H1 (cell line): ENCODE measurements at regions not wholly inside any gene's neighbourhood (a gene's known extent, or its start where the extent isn't known, plus 50 kb on each side); places are given as distances from the start of the nearest gene placed in this dataset.

Experiments
- ATF3 ChIP-seq: IDR thresholded peaks from 2 replicates; pipeline ENCODE4 v1.6.1; 2011; ENCODE audit warnings: low read depth, mild to moderate bottlenecking, low read length; ENCODE audit not compliant: insufficient read depth
- MAX ChIP-seq: IDR thresholded peaks from 2 replicates; pipeline ENCODE4 v1.6.1; 2012; ENCODE audit warnings: inconsistent platforms
- SP2 ChIP-seq: IDR thresholded peaks from 2 replicates; pipeline ENCODE4 v1.6.1; 2012; ENCODE audit warnings: mild to moderate bottlenecking, low read length, inconsistent platforms

GRCh38 chr16:51567911-51568310 lies 416.8 kb upstream of the SALL1 start (continued):
- no peak for TF ChIP-seq MAX
- no peak for TF ChIP-seq SP2
- TF ChIP-seq ATF3: no peak
